ENCODE measurements at regions not wholly inside any gene's neighbourhood (a gene's known extent, or its start where the extent isn't known, plus 50 kb on each side); places are given as distances from the start of the nearest gene placed in this dataset.

- DNase-seq = no peak
Observed at GRCh38 chr2:13545320-13545719, 828.6 kb downstream of the TRIB2 start.

GRCh38 chr2:13546131-13546530 lies 829.4 kb downstream of the TRIB2 start:
- no peak for DNase-seq

- DNase-seq = no peak
Observed at GRCh38 chr2:13550285-13551231, 833.8 kb downstream of the TRIB2 start.

- DNase-seq = no peak
Observed at GRCh38 chr2:13558368-13558767, 841.6 kb downstream of the TRIB2 start.

- DNase-seq = no peak
Observed at GRCh38 chr2:13560322-13560721, 843.6 kb downstream of the TRIB2 start.

- DNase-seq = no peak
Observed at GRCh38 chr2:13572466-13572865, 855.7 kb downstream of the TRIB2 start.

GRCh38 chr2:13574831-13575230 lies 858.1 kb downstream of the TRIB2 start:
- no peak for DNase-seq

GRCh38 chr2:13576406-13577036 lies 859.8 kb downstream of the TRIB2 start:
- DNase-seq = no peak

GRCh38 chr2:13578547-13578946 lies 861.8 kb downstream of the TRIB2 start:
- DNase-seq = no peak

GRCh38 chr2:13581471-13581870 lies 864.7 kb downstream of the TRIB2 start:
- DNase-seq = no peak

- DNase-seq = no peak
Observed at GRCh38 chr2:13583609-13584008, 866.9 kb downstream of the TRIB2 start.

- DNase-seq = no peak
Observed at GRCh38 chr2:13584020-13584419, 867.3 kb downstream of the TRIB2 start.

GRCh38 chr2:13585732-13586131 lies 869.0 kb downstream of the TRIB2 start:
- DNase-seq = no peak

GRCh38 chr2:13596233-13596632 lies 879.5 kb downstream of the TRIB2 start:
- no peak for DNase-seq

GRCh38 chr2:13597176-13597575 lies 880.4 kb downstream of the TRIB2 start:
- no peak for DNase-seq

- DNase-seq = no peak
Observed at GRCh38 chr2:13601506-13601905, 884.8 kb downstream of the TRIB2 start.

GRCh38 chr2:13604951-13605661 lies 888.4 kb downstream of the TRIB2 start:
- no peak for DNase-seq

- no peak for DNase-seq
Observed at GRCh38 chr2:13607139-13607538, 890.4 kb downstream of the TRIB2 start.

GRCh38 chr2:13611939-13612338 lies 895.2 kb downstream of the TRIB2 start:
- no peak for DNase-seq

- DNase-seq = no peak
Observed at GRCh38 chr2:13616059-13616458, 899.3 kb downstream of the TRIB2 start.

GRCh38 chr2:13616616-13617015 lies 899.9 kb downstream of the TRIB2 start:
- DNase-seq = no peak

- DNase-seq = no peak
Observed at GRCh38 chr2:13628122-13628521, 911.4 kb downstream of the TRIB2 start.

- no peak for DNase-seq
Observed at GRCh38 chr2:13638181-13638580, 921.4 kb downstream of the TRIB2 start.

GRCh38 chr2:13649918-13650317 lies 933.2 kb downstream of the TRIB2 start:
- DNase-seq = no peak
